Sigmoid colon (tissue), 3 donors: ENCODE measurements at regions not wholly inside any gene's neighbourhood (a gene's known extent, or its start where the extent isn't known, plus 50 kb on each side); places are given as distances from the start of the nearest gene placed in this dataset.

Source experiments
- POLR2A ChIP-seq, 2 donors: fragments of 450-650 bp; IDR thresholded peaks; one replicate each; pipeline ENCODE4 v1.6.1; 2016; ENCODE audit warnings: antibody characterized with exemption in 2 of 2, mild to moderate bottlenecking in 2 of 2, moderate library complexity in 2 of 2
- TF ChIP-seq, protein P1 (sequence below), 4 experiments: fragments of 450-650 bp in 3 of 4; fragments of 200-600 bp in 1 of 4; IDR thresholded peaks; one replicate each; pipeline ENCODE4 v1.5.1; 2016 to 2019; ENCODE audit warnings: antibody characterized with exemption in 4 of 4, mild to moderate bottlenecking in 3 of 4, moderate library complexity in 2 of 4

DNA sequence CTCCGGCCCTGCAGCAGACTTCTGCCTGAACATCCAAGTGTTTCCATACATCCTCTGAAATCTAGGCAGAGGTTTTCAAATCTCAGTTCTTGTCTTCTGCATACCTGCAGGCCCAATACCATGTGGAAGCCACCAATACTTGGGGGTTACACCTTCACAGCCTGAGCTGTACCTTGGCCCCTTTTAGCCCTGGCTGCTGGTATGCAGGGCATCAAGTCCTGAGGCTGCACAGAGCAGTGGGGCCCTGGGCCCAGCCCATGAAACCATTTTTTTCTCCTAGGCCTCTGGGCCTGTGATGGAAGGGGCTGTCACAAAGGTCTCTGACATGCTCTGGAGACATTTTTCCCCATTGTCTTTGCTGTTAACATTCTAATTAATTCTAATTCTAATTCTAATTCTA, 680.6 kb downstream of the ELAVL2 start:
- TF ChIP-seq, protein P1, sequence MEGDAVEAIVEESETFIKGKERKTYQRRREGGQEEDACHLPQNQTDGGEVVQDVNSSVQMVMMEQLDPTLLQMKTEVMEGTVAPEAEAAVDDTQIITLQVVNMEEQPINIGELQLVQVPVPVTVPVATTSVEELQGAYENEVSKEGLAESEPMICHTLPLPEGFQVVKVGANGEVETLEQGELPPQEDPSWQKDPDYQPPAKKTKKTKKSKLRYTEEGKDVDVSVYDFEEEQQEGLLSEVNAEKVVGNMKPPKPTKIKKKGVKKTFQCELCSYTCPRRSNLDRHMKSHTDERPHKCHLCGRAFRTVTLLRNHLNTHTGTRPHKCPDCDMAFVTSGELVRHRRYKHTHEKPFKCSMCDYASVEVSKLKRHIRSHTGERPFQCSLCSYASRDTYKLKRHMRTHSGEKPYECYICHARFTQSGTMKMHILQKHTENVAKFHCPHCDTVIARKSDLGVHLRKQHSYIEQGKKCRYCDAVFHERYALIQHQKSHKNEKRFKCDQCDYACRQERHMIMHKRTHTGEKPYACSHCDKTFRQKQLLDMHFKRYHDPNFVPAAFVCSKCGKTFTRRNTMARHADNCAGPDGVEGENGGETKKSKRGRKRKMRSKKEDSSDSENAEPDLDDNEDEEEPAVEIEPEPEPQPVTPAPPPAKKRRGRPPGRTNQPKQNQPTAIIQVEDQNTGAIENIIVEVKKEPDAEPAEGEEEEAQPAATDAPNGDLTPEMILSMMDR (IDR thresholded peaks at IDR 0.05) = no peak
- no peak for TF ChIP-seq POLR2A (IDR thresholded peaks at IDR 0.05)
